OCI-LY1 (cell line): ENCODE measurements at regions not wholly inside any gene's neighbourhood (a gene's known extent, or its start where the extent isn't known, plus 50 kb on each side); places are given as distances from the start of the nearest gene placed in this dataset.

Experiments
- H2AFZ ChIP-seq: fragments of 200-600 bp; sonication (generic), shearing (Covaris generic); 2 replicates; pipeline ENCODE4 v1.6.0; 2014; ENCODE audit warnings: antibody characterized with exemption, mild to moderate bottlenecking, low read length
- H3F3A ChIP-seq: fragments of 200-600 bp; sonication (generic), shearing (Covaris generic); 2 replicates; pipeline ENCODE4 v1.6.0; 2014; ENCODE audit warnings: mild to moderate bottlenecking, antibody characterized with exemption, low read length, moderate library complexity; ENCODE audit not compliant: insufficient read depth
- H3K27ac ChIP-seq: fragments of 200-600 bp; sonication (generic); 2 replicates; pipeline ENCODE4 v1.5.1; 2014; ENCODE audit warnings: low read length, mixed run types, mild to moderate bottlenecking, low read depth; ENCODE audit not compliant: poor library complexity, severe bottlenecking
- H3K27me3 ChIP-seq: fragments of 200-600 bp; sonication (generic); 2 replicates; pipeline ENCODE4 v1.6.0; 2014; ENCODE audit warnings: antibody characterized with exemption, mild to moderate bottlenecking, low read length, moderate library complexity; ENCODE audit not compliant: insufficient read depth
- H3K36me3 ChIP-seq: fragments of 200-600 bp; sonication (generic); 2 replicates; pipeline ENCODE4 v1.6.1; 2014; ENCODE audit warnings: mild to moderate bottlenecking, antibody characterized with exemption, low read length, moderate library complexity, mixed read lengths; ENCODE audit not compliant: insufficient read depth
- H3K4me1 ChIP-seq: fragments of 200-600 bp; sonication (generic); 2 replicates; pipeline ENCODE4 v1.5.1; 2014; ENCODE audit warnings: mild to moderate bottlenecking, low read length, moderate library complexity; ENCODE audit not compliant: insufficient read depth, severe bottlenecking
- H3K4me2 ChIP-seq: fragments of 200-600 bp; sonication (generic), shearing (Covaris generic); 2 replicates; pipeline ENCODE4 v1.6.1; 2014; ENCODE audit warnings: low read length
- H3K4me3 ChIP-seq: fragments of 200-600 bp; sonication (generic); 2 replicates; pipeline ENCODE4 v1.5.1; 2014; ENCODE audit warnings: low read length, low read depth, mild to moderate bottlenecking, mixed read lengths; ENCODE audit not compliant: poor library complexity, severe bottlenecking
- H3K79me2 ChIP-seq: fragments of 200-600 bp; shearing (Covaris generic); 2 replicates; pipeline ENCODE4 v1.6.1; 2016; ENCODE audit warnings: mixed run types, low read length, mixed read lengths; ENCODE audit not compliant: insufficient read depth
- H3K9ac ChIP-seq: fragments of 200-600 bp; sonication (generic), shearing (Covaris generic); 2 replicates; pipeline ENCODE4 v1.6.1; 2014; ENCODE audit warnings: mild to moderate bottlenecking, low read length, mixed read lengths
- H3K9me2 ChIP-seq: fragments of 200-600 bp; sonication (generic), shearing (Covaris generic); 2 replicates; pipeline ENCODE4 v1.6.1; 2014; ENCODE audit warnings: low read depth, mild to moderate bottlenecking, low read length, mixed read lengths
- H3K9me3 ChIP-seq: fragments of 200-600 bp; shearing (Covaris generic); 2 replicates; pipeline ENCODE4 v1.6.1; 2014; ENCODE audit warnings: low read length, mixed read lengths
- H4K20me1 ChIP-seq: fragments of 200-600 bp; sonication (generic), shearing (Covaris generic); 2 replicates; pipeline ENCODE4 v1.6.0; 2016; ENCODE audit warnings: mild to moderate bottlenecking, low read length; ENCODE audit not compliant: insufficient read depth
- EZH2 ChIP-seq: fragments of 200-600 bp; sonication (generic), shearing (Covaris generic); IDR thresholded peaks from 2 replicates; pipeline ENCODE4 v1.8.0; 2017; ENCODE audit warnings: borderline replicate concordance, mixed run types, mild to moderate bottlenecking, antibody characterized with exemption, low read length, moderate library complexity, mixed read lengths
- TF ChIP-seq, protein P1 (sequence below): fragments of 200-600 bp; sonication (generic), shearing (Covaris generic); IDR thresholded peaks from 2 replicates; pipeline ENCODE4 v1.5.1; 2017; ENCODE audit warnings: mild to moderate bottlenecking, antibody characterized with exemption, low read length, moderate library complexity, mixed read lengths

DNA sequence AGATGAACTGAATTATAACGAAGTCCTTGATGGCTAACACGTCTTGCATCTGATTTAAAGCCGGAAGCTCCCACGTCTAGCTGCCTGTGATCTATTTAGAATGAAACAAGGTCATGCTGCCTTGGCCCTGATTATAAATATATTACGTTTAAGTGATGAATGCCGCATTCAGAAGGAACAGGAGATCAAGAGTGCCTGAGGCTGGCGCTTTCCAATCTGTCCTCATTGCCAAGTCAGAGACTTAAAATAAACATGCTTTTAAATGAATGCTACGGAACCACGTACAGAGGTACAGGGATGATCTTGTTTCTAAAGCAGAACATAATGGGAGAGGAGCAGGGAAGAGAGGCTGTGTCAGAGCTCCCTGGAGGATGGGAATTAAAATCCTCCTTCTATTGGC, 292.8 kb downstream of the TLE1 start:
- Histone ChIP-seq H4K20me1 (no peaks in the 10 kb centered on the region), H3K9me3 (no peaks in the 10 kb centered on the region), H3K4me1 (no peaks in the 10 kb centered on the region), H3K9me2 (no peaks in the 10 kb centered on the region), H3K9ac (no peak overlapping the region), H3K79me2 (no peaks in the 10 kb centered on the region), H3K36me3 (no peaks in the 10 kb centered on the region), H3K27me3 (no peaks in the 10 kb centered on the region; the same call in 1 of the 2 replicates), H3K4me3 (no peak overlapping the region), H3K27ac (no peak overlapping the region), H2AFZ (no peak overlapping the region), H3F3A (no peaks in the 10 kb centered on the region), H3K4me2 (no peak overlapping the region)
- no peak for TF ChIP-seq EZH2
- TF ChIP-seq, protein P1, sequence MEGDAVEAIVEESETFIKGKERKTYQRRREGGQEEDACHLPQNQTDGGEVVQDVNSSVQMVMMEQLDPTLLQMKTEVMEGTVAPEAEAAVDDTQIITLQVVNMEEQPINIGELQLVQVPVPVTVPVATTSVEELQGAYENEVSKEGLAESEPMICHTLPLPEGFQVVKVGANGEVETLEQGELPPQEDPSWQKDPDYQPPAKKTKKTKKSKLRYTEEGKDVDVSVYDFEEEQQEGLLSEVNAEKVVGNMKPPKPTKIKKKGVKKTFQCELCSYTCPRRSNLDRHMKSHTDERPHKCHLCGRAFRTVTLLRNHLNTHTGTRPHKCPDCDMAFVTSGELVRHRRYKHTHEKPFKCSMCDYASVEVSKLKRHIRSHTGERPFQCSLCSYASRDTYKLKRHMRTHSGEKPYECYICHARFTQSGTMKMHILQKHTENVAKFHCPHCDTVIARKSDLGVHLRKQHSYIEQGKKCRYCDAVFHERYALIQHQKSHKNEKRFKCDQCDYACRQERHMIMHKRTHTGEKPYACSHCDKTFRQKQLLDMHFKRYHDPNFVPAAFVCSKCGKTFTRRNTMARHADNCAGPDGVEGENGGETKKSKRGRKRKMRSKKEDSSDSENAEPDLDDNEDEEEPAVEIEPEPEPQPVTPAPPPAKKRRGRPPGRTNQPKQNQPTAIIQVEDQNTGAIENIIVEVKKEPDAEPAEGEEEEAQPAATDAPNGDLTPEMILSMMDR, result no peak

DNA sequence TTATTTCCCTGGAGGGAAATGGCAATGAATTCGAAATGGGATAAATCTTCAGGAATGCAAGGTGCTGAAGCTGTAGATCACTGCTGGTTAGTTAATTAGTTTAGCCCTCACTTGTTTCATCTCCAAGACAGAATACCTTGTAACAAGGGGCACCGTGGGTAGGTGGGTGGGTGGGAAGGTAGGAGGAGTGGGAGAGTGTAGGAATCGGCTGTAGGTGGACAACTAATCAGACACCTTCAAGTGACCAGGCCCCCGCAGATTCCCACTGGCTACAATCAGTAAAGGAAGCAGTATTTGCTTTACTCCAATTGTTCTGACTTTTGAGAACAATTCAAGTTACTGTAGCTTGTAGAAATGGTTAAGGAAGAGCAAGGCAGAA, 293.7 kb downstream of the TLE1 start:
- no peak overlapping the region for H2AFZ ChIP-seq
- H3K4me3 ChIP-seq, result no peak overlapping the region
- H3K4me1 ChIP-seq, result no peaks in the 10 kb centered on the region
- no peaks in the 10 kb centered on the region for H4K20me1 ChIP-seq
- H3K36me3 ChIP-seq, result no peaks in the 10 kb centered on the region
- no peak overlapping the region for H3K27ac ChIP-seq
- H3K9ac ChIP-seq, result no peak overlapping the region
- no peaks in the 10 kb centered on the region for H3K9me2 ChIP-seq
- no peaks in the 10 kb centered on the region for H3K9me3 ChIP-seq
- H3F3A ChIP-seq, result no peaks in the 10 kb centered on the region
- no peak for TF ChIP-seq EZH2
- TF ChIP-seq, protein P1, result no peak
- no peaks in the 10 kb centered on the region; the same call in 1 of the 2 replicates for H3K27me3 ChIP-seq
- no peaks in the 10 kb centered on the region for H3K79me2 ChIP-seq
- H3K4me2 ChIP-seq, result no peak overlapping the region

DNA sequence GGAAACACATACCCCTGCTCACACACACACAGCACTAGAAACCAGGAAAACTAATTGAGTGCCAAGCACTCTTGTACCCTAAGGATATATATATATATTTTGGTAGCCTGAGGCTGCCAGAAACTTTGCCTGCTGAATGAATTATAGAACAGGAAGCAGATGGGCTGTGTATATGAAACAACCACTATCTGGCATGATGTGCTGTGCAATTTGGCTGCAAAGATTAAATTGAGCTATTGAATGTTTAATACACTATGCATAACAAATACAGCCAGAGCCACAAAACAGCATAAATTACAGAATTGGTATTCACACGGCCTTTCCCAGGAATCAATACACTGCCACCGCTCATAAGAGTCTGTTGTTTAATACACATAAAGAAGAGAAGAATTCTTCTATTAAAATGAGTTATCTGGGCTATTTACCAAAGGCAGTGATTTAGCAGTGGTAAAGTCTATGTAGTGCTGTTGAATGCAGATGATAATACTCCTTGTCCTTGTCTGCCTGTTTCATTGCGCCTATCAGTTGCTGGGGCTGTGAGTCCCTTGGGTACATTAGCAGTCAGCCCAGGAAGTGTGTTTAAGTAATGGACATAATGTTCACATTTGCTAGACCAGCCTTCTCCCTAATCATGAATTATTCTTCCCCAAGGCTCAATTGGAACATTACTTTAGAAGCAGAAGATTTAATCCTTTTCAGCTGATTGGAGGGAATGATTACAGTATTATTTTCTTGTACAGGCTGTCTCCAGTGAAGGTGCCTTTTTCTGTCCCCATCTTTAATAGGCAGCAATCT, 294.3 kb downstream of the TLE1 start:
- Histone ChIP-seq H3F3A (no peaks in the 10 kb centered on the region), H4K20me1 (no peaks in the 10 kb centered on the region), H3K9me3 (no peaks in the 10 kb centered on the region), H3K9ac (no peak overlapping the region), H3K4me2 (no peak overlapping the region), H3K4me3 (no peak overlapping the region), H3K36me3 (no peaks in the 10 kb centered on the region), H3K9me2 (no peaks in the 10 kb centered on the region), H3K4me1 (no peaks in the 10 kb centered on the region), H3K27me3 (no peaks in the 10 kb centered on the region; the same call in 1 of the 2 replicates), H2AFZ (no peak overlapping the region), H3K79me2 (no peaks in the 10 kb centered on the region), H3K27ac (no peak overlapping the region)
- TF ChIP-seq, protein P1, result no peak
- no peak for TF ChIP-seq EZH2
